GM12878 (cell line): ENCODE measurements at regions not wholly inside any gene's neighbourhood (a gene's known extent, or its start where the extent isn't known, plus 50 kb on each side); places are given as distances from the start of the nearest gene placed in this dataset.

Experiments
- ATAC-seq: fragments of 200-7000 bp; cut with Tn5 transposase; 3 replicates; pipeline ENCODE4 v1.9.1; 2020; ENCODE audit warnings: mild to moderate bottlenecking, moderate library complexity
- BruUV-seq: library from RNA; stranded (reverse); fragments of 400-500 nt; replicated peaks from 2 replicates; lab custom pipeline; 2021; lab: Mats Ljungman, UMichigan
- CTCF ChIA-PET: fragments of 300-600 bp; sonication (Branson Sonifier 250); formaldehyde crosslinking; extraction: SDS; loops from one replicate; lab custom pipeline; 2021; ENCODE audit warnings: inconsistent platforms; lab: Yijun Ruan, JAX
- POLR2A ChIA-PET: fragments of 350-600 bp; formaldehyde crosslinking; extraction: SDS; loops from one replicate; lab custom pipeline; 2021; ENCODE audit warnings: inconsistent platforms; lab: Charles Lee
- RAD21 ChIA-PET: fragments of 300-600 bp; sonication (Branson Sonifier 250); formaldehyde crosslinking; loops from one replicate; lab custom pipeline; 2023; ENCODE audit warnings: antibody characterized with exemption; ENCODE audit not compliant: unreplicated experiment; lab: Charles Lee
- SMC1A ChIA-PET: fragments of 300-600 bp; sonication (Branson Sonifier 250); formaldehyde crosslinking; loops from one replicate; lab custom pipeline; 2023; ENCODE audit not compliant: unreplicated experiment, uncharacterized antibody; lab: Charles Lee
- DNase-seq: peaks from one replicate; pipeline ENCODE4 v3.0.0-alpha.2; 2011; ENCODE audit warnings: low read depth, low spot score
- FAIRE-seq: peaks from 3 replicates; lab custom pipeline; 2011; peaks lifted over from hg19 to GRCh38; lab: Jason Lieb, UNC
- H2AFZ ChIP-seq: 2 replicates; pipeline ENCODE4 v1.6.0; 2011; ENCODE audit warnings: low read depth, low read length, control low read depth; ENCODE audit not compliant: control insufficient read depth
- H3K27ac ChIP-seq: 2 replicates; pipeline ENCODE4 v1.5.1; 2011; ENCODE audit warnings: control low read depth; ENCODE audit not compliant: control insufficient read depth, insufficient read depth
- H3K27me3 ChIP-seq, 2 experiments: replicated peaks in 1 of 2; 2 replicates each; pipeline versions ENCODE4 v1.6.0 to v1.6.1; 2011; ENCODE audit warnings: low read length in 1 of 2; ENCODE audit not compliant: control insufficient read depth in 2 of 2, insufficient read depth in 2 of 2
- H3K36me3 ChIP-seq, 2 experiments: 2 replicates each; pipeline ENCODE4 v1.5.1; 2011; ENCODE audit warnings: low read length in 1 of 2; ENCODE audit not compliant: control insufficient read depth in 2 of 2, insufficient read depth in 2 of 2
- H3K4me1 ChIP-seq: 2 replicates; pipeline ENCODE4 v1.6.1; 2011; ENCODE audit warnings: mild to moderate bottlenecking, low read length, moderate library complexity, mixed read lengths; ENCODE audit not compliant: control insufficient read depth, insufficient read depth
- H3K4me2 ChIP-seq: 2 replicates; pipeline ENCODE4 v1.6.0; 2011; ENCODE audit warnings: control low read depth; ENCODE audit not compliant: control insufficient read depth, insufficient read depth
- H3K4me3 ChIP-seq: fragments of 200-600 bp; sonication (generic); 2 replicates; pipeline ENCODE4 v1.5.1; 2016
- H3K79me2 ChIP-seq: 2 replicates; pipeline ENCODE4 v1.6.0; 2011; ENCODE audit warnings: low read length; ENCODE audit not compliant: control insufficient read depth, insufficient read depth
- H3K9ac ChIP-seq: 2 replicates; pipeline ENCODE4 v1.8.0; 2011; ENCODE audit warnings: low read length, control low read depth, mixed read lengths; ENCODE audit not compliant: control insufficient read depth, insufficient read depth
- H3K9me3 ChIP-seq: replicated peaks from 3 replicates; pipeline ENCODE4 v1.5.1; 2011; ENCODE audit warnings: mild to moderate bottlenecking, low read length; ENCODE audit not compliant: control insufficient read depth, insufficient read depth
- H4K20me1 ChIP-seq: 2 replicates; pipeline ENCODE4 v1.6.0; 2011; ENCODE audit not compliant: control insufficient read depth, insufficient read depth
- ZNF217 ChIP-seq: fragments of 450-650 bp; IDR thresholded peaks from 2 replicates; pipeline ENCODE4 v1.6.1; 2017; ENCODE audit warnings: antibody characterized with exemption, mild to moderate bottlenecking
- WGBS: methylation state at CpG from one replicate; pipeline ENCODE4 v1.1.6; 2016; ENCODE audit warnings: low lambda C conversion rate; ENCODE audit not compliant: insufficient replicate concordance, insufficient coverage; ENCODE audit errors: missing lambda C conversion rate; 5-methylcytosine and 5-hydroxymethylcytosine counted together
- in situ Hi-C: fragments of 300-500 bp; cut with MboI; formaldehyde crosslinking; loops from 9 replicates; pipeline ENCODE4 v1.14.3; 2018; ENCODE audit warnings: mixed read lengths
- intact Hi-C: fragments of 100-400 bp; cut with micrococcal nuclease; formaldehyde crosslinking; loops from one replicate; pipeline ENCODE4 v1.14.2; 2022; ENCODE audit not compliant: unreplicated experiment
- TF ChIP-seq, protein P1 (sequence below): fragments of 450-650 bp; IDR thresholded peaks from 2 replicates; pipeline ENCODE4 v1.6.1; 2017; ENCODE audit warnings: antibody characterized with exemption, mild to moderate bottlenecking, moderate library complexity

DNA sequence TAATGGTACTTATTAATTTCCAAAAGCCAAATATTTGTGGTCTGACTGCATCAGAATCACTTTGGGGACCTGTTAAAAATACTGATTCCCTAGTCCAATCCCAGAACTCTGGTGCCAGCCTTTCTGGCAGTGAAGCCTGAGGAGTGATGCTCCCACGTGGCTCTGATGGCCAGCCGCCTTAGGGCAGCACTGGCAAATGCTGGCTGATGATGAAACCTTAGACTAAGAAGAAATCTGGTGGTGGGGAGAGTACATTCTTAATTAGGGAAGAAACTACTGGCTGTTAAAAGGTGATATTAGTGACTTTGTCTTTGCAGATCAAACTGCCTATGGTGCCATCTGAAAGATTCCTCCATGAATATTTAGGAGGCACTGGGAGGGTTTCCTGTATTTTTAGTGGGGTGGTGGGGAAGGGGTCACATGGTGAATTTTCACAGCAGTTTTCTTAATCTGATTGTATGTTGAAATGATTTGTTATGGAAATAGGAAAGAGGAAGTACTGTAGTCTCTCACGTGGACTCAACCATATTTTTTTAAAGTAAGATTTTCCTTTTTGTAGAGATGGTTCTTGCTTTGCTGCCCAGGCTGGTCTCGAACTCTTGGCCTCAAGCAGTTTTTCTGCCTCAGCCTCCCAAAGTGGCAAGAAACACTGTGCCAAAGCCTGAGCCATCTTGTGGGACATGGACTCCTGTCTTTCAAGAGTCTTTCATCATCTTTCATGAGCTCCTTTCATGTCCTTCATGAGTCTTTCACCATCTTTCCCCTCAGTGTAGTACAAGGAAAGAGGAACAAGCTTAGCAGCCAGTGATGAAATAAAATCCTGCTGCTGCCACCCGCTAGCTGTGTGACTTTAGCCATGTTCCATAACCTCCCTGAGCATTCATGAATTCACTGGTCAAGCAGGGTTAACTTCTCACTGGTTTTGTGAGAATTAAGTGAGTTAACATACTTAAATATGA, 90.8 kb downstream of the ZNF330 start:
- H3K9ac ChIP-seq: no peak overlapping the region
- H3K79me2 ChIP-seq: no peaks in the 10 kb centered on the region
- ChIA-PET POLR2A (no interaction called here), CTCF (interaction anchor here (0.7 kb wide), 1 partner anchor 1332 kb away, joined by 3 read pairs; no protein-coding TSS in a partner anchor), RAD21 (no interaction called here), SMC1A (interaction anchor here (0.7 to 0.8 kb wide), 4 partner anchors 82 to 808 kb away, joined by 3 read pairs; no protein-coding TSS in a partner anchor)
- H3K36me3 ChIP-seq: no peaks in the 10 kb centered on the region
- H3K4me3 ChIP-seq: no peak overlapping the region
- BruUV-seq: no TSS peak
- peaks cover 22% of the 10 kb centered on the region for H3K4me1 ChIP-seq
- no peaks in the 10 kb centered on the region for H3K27me3 ChIP-seq
- H3K27ac ChIP-seq: no peak overlapping the region
- FAIRE-seq: no peak
- no peaks in the 10 kb centered on the region for H4K20me1 ChIP-seq
- H3K4me2 ChIP-seq: no peak overlapping the region
- intact Hi-C loops (no loop called here), in situ Hi-C loops (no loop called here)
- TF ChIP-seq, protein P1, sequence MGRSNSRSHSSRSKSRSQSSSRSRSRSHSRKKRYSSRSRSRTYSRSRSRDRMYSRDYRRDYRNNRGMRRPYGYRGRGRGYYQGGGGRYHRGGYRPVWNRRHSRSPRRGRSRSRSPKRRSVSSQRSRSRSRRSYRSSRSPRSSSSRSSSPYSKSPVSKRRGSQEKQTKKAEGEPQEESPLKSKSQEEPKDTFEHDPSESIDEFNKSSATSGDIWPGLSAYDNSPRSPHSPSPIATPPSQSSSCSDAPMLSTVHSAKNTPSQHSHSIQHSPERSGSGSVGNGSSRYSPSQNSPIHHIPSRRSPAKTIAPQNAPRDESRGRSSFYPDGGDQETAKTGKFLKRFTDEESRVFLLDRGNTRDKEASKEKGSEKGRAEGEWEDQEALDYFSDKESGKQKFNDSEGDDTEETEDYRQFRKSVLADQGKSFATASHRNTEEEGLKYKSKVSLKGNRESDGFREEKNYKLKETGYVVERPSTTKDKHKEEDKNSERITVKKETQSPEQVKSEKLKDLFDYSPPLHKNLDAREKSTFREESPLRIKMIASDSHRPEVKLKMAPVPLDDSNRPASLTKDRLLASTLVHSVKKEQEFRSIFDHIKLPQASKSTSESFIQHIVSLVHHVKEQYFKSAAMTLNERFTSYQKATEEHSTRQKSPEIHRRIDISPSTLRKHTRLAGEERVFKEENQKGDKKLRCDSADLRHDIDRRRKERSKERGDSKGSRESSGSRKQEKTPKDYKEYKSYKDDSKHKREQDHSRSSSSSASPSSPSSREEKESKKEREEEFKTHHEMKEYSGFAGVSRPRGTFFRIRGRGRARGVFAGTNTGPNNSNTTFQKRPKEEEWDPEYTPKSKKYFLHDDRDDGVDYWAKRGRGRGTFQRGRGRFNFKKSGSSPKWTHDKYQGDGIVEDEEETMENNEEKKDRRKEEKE: no peak
- TF ChIP-seq ZNF217: peak; percentile 44; the same call in 1 of the 2 replicates
- H3K9me3 ChIP-seq: no peaks in the 10 kb centered on the region; the same call in 2 of the 3 replicates
- no peak for DNase-seq
- H2AFZ ChIP-seq: no peak overlapping the region
- 48% methylated on average over 5 of the region's 5 CpGs for WGBS
- no peak for ATAC-seq
